NCI-H345 treated with DMSO at 0.1 percent for 48 hours (cell line): ENCODE measurements at regions not wholly inside any gene's neighbourhood (a gene's known extent, or its start where the extent isn't known, plus 50 kb on each side); places are given as distances from the start of the nearest gene placed in this dataset.
"Not testable (repeated sequence)": the region's sequence is repeated elsewhere in the genome, so short reads cannot be mapped to it uniquely, and the experiment has no call there.

Experiments used
- DNase-seq: peaks from one replicate; lab custom pipeline; 2025; ENCODE audit not compliant: unreplicated experiment; lab: John Stamatoyannopoulos, UW

DNA sequence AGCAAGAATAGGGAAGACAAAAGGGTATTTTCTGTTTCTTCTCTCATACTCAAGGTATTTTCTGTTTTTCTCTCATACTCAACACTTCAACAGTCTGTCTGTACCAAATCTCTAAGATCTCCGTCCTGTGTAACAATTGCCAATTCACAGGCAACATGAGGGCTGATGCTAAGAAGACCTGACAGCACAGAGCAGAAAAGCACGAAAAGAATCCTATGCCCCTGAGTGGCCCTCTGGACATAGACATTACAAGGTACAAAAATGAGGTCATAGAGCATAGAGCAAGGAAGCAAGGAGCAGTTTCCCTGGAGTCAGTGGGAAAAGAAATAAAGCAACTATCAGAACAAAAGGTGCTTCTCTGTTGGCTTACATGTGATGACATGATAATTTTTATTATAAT, 1612.6 kb upstream of the CELF4 start:
- DNase-seq = no peak

- DNase-seq = peak; percentile 31
Measured at GRCh38 chr18:39172695-39173421, 1607.3 kb upstream of the CELF4 start.

DNA sequence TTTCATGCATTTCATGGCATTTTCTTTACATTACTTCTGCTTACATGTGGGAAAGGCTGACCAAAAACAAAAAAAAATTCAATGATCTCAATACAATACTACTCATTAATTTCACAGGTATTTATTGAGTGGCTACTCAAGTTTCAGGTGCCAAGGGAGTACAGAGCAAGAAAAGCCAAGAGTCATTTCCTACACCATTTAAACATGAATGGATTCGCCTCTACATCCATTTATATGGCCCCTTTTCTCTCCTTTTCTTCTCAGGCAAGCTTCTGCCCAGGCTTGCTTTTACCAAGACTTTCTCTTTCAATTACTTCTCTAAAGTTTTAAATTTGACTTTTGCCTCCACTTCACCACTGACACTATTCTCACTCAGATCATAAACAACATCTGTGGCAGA, 1603.1 kb upstream of the CELF4 start:
- no peak for DNase-seq

DNA sequence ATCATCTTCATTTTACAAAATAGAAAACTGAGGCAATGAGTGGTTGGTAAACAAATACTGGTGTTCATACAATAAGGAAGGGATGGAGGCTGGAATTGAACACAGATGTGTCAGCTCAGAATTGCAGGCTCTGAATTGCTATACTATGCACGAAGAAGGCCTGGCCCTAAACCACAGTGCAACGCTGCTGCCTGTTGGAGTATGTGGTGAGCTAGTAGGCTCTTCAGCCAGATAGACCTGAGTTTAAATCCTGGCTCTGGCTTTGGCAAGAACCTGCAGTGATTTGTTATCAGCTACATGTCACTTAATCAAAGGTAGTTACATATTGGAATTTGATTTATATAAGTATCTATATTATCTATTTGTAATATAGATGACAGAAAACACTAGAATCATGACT, 1602.4 kb upstream of the CELF4 start:
- no peak for DNase-seq

DNA sequence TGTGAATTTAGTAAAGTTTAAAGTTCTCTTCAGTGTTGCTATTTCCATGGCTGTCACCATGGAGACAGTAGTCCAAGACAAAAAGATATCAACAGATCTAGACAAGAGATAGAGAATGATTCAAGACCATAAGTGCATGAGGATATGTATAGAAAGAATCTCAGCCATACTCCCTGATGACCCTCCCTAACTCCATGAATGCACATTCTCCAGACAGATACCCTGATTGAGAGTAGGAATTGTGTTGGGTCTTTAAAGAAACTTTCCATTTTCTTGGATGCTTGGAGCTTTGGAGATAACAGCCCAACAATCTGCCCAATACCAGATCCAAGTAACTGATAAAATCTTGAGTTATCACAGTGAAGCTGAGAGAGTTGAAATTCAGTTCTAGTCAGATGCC, 1601.2 kb upstream of the CELF4 start:
- DNase-seq = no peak

GRCh38 chr18:39162013-39162827, 1596.6 kb upstream of the CELF4 start:
- DNase-seq = no peak

DNA sequence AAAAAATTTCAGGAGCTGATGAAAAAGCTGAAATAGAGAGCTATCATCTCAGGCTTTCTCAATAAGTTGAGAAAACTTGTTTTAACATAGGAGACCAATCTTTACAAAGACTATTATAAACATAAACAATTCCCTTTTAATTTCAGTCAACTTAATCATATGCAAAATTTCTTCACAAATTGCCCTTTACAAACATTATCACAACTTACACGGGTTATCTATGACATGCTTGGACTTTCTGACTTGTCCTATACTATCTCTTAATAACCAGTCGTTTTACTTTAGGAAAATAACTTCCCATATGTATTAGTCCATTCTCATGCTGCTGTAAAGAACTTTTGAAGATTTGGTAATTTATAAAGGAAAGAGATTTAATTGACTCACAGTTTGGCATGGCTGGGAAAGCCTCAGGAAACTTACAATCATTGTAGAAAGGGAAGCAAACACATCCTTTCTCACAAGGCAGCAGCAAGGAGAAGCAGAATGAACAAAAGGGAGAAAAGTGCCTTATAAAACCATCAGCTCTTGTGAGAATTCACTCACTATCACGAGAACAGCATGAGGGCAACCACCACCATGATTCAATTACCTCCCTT, 1583.7 kb upstream of the CELF4 start:
- DNase-seq = no peak

DNA sequence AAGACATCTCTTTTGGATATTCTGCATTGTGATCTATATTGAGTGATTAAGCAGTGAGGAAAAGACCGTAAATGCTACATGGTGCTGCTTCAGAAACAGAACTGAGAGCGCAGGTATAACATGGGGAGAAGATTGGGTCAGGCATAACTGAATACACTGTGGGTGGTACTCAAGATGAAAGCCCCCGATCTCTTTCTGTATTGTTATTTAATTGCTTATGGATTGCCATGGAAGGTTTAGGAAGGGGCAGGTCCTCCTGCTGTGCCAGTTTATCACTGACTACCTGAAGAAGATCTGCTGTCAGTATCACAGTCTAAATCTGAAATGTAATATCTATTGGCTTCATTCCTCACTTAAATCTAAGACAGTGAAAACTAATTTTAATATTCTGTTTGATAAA, 1568.7 kb upstream of the CELF4 start:
- DNase-seq = no peak

GRCh38 chr18:39127538-39127937, 1561.9 kb upstream of the CELF4 start:
- DNase-seq = not testable (repeated sequence)

DNA sequence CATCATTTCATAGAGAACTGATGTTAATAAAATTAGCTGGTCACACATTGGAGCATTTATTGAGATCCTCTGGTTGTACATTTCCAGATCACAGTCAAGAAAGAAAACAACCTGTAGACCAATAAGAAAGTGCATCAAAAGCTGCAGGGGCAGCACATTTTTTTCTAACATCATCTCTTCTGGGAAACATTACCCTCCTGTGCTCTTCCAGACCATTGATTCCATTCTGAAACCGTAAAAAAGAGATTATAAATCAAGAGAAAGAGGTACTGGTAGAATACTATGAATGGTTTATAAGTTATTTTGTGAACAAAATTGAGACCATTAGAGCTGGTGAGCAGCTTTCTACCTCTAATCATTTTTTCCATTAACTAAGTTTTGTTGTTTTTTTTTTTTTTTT, 1548.2 kb upstream of the CELF4 start:
- DNase-seq = no peak

GRCh38 chr18:39105104-39105503, 1539.5 kb upstream of the CELF4 start:
- peak; percentile 92 for DNase-seq

GRCh38 chr18:39072970-39073369, 1507.4 kb upstream of the CELF4 start:
- no peak for DNase-seq

DNA sequence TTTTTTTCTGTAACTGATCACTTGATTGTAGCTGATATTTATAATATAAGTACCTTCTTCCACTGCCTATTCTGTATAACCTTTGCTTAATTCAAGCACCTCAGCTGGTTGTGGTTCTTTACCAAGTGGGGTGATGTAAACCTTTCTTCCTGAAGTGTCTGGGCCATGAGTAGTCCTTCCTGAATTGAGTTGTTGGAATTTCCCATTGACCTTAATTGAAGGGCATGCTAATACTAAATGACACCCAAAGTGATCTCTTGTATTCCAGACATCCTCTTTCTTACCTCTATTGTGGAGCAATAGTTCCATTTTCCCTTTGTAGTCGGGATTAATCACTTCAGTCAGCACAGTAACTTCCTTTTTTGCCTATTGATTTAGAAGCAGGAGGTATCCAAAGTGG, 1496.8 kb upstream of the CELF4 start:
- no peak for DNase-seq

DNA sequence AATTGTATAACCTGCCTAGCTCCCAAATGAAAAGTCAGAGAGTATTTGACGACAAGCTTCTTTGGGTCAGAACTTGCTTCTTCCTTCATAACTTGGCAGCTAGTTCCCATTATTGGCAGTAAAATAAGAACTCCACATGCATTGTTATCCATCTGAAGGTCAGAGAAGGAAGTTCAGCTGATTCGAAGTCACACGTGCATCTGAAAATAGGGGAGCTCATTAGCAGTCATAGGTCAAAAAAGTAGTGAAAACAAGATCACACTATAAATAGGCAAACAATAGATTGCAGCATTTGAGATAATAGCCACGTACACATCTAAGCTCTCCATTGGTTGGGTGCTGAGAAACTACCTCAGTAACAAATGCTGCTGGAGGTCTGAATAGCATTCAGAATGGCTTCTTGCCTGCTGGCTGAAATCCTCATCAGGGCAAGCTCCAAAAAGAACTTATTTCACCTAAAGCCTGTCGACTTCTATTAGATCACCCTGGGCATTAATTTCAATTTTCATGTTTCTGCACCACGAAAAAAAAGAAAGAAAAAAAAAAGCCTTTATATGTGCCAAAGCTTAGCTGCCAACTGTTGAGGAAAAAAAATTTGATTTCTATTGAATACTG, 1492.9 kb upstream of the CELF4 start:
- DNase-seq = no peak

DNA sequence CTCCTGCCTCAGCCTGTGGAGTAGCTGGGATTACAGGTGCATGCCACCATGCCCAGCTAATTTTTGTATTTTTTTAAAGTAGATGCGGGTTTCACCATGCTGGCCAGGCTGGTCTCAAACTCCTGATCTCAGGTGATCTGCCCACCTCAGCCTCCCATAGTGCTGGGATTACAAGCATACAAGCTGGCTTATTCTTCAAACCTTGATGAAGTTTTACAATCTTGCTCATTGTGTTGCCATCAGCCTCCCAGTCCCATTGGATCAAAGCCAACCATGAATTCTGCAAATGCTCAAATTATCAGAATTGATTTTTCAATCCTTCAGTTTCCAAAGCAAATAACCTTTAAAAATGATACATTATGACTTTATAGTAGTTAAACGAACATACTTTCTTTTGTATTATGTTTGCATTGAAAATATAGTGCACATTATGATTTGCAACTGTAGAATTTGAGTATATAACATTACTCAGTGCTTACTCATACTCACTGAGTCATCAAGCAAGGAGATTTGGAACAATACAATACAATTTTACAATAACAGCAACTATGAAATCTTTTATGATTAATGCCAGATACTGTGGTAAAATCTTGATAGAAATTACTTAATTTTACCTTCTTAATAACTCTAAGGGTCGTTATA, 1491.9 kb upstream of the CELF4 start:
- no peak for DNase-seq

- DNase-seq = no peak
Measured at GRCh38 chr18:39053571-39053970, 1488.0 kb upstream of the CELF4 start.

DNA sequence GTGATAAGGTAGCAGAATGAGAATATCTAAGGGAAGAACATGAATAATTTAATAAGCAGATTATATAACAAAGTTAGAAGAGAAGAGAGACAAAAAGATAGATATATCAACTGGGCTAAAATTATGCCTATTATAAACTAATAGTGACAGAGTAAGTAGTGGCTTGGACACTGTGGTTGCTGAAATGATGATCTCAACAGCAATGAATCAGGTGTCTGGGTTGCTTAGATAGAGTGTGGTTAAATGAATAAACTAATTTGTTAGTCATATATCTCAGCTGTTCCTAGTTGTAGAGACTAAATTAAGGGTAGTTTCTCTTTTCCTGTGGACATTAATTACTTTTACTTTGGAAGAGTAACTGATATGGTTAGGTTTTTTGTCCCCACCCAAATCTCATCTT, 1485.4 kb upstream of the CELF4 start:
- DNase-seq = no peak

- no peak for DNase-seq
Measured at GRCh38 chr18:39039813-39040212, 1474.2 kb upstream of the CELF4 start.

GRCh38 chr18:39037925-39038324, 1472.3 kb upstream of the CELF4 start:
- peak; percentile 51 for DNase-seq

- no peak for DNase-seq
Measured at GRCh38 chr18:39033312-39033711, 1467.7 kb upstream of the CELF4 start.

DNA sequence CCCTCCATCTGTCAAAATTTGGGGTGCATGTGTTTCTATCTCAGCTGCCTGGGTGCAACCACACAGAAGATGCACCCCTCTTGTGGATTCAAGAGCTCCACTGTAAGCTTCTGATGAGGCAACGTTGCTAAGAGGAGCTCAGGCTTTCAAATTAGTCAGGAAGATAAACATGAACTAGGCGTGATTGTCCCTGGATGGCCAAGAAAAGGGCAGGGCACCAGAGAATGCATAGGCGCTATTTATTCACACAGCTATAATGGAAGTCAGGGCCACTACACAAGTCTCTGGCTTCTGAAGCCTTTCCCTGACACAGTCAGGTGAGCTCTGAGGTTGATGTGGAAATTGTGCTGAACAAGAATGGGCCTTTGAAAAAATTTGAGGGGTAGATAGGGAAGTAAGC, 1466.0 kb upstream of the CELF4 start:
- DNase-seq = no peak
